BJ (cell line): ENCODE measurements at regions not wholly inside any gene's neighbourhood (a gene's known extent, or its start where the extent isn't known, plus 50 kb on each side); places are given as distances from the start of the nearest gene placed in this dataset.

Experiments
- CTCF ChIA-PET: fragments of 350-600 bp; formaldehyde crosslinking; extraction: SDS; loops from one replicate; lab custom pipeline; 2021; ENCODE audit warnings: antibody characterized with exemption, inconsistent platforms; lab: Yijun Ruan, JAX
- POLR2A ChIA-PET: fragments of 300-600 bp; sonication (Branson Sonifier 250); formaldehyde crosslinking; extraction: SDS; loops from one replicate; lab custom pipeline; 2021; ENCODE audit warnings: antibody characterized with exemption; lab: Charles Lee
- DNase-seq: peaks from one replicate; pipeline ENCODE4 v3.0.0-alpha.2; 2011; ENCODE audit warnings: low read depth
- H3K27me3 ChIP-seq: 2 replicates; pipeline ENCODE4 v1.6.0; 2011; ENCODE audit warnings: low read length; ENCODE audit not compliant: control insufficient read depth, insufficient read depth
- H3K36me3 ChIP-seq: 2 replicates; pipeline ENCODE4 v1.5.1; 2011; ENCODE audit warnings: low read length; ENCODE audit not compliant: control insufficient read depth, insufficient read depth
- H3K4me3 ChIP-seq: 2 replicates; pipeline ENCODE4 v1.5.1; 2011; ENCODE audit warnings: low read depth, mild to moderate bottlenecking, control low read depth, low read length
- CTCF ChIP-seq: IDR thresholded peaks from 2 replicates; pipeline ENCODE4 v1.5.1; 2011; ENCODE audit warnings: low read depth, mild to moderate bottlenecking, control low read depth, inconsistent platforms, low read length, moderate library complexity; ENCODE audit not compliant: insufficient read depth

GRCh38 chr9:107838766-107839165 is 349.2 kb upstream of the KLF4 start:
- ChIA-PET CTCF (no interaction called here), POLR2A (no interaction called here)
- Histone ChIP-seq H3K4me3 (no peak overlapping the region), H3K27me3 (no peaks in the 10 kb centered on the region), H3K36me3 (no peaks in the 10 kb centered on the region)
- TF ChIP-seq CTCF, result no peak
- DNase-seq, result no peak

GRCh38 chr9:107836300-107836699 is 346.7 kb upstream of the KLF4 start:
- POLR2A ChIA-PET, result no interaction called here
- DNase-seq, result no peak
- Histone ChIP-seq H3K4me3 (no peak overlapping the region), H3K27me3 (no peaks in the 10 kb centered on the region), H3K36me3 (no peaks in the 10 kb centered on the region)
- CTCF ChIA-PET, result interaction anchor here (0.7 kb wide), 2 partner anchors 9 to 78 kb away, joined by 3 read pairs; no protein-coding TSS in a partner anchor
- TF ChIP-seq CTCF, result no peak

- no peak for DNase-seq
- CTCF ChIA-PET, result interaction anchor here (1.0 kb wide), 1 partner anchor 434 kb away, joined by 3 read pairs; no protein-coding TSS in a partner anchor
Observed at GRCh38 chr9:107833295-107833694, 343.7 kb upstream of the KLF4 start.

GRCh38 chr9:107832871-107833270 is 343.3 kb upstream of the KLF4 start:
- DNase-seq, result no peak
- H3K27me3 ChIP-seq, result 0 out of 2 replicates have a peak, but pooled peaks cover 1% of the 10 kb centered on the region
- POLR2A ChIA-PET, result no interaction called here
- TF ChIP-seq CTCF, result no peak
- CTCF ChIA-PET, result interaction anchor here (1.0 kb wide), 1 partner anchor 435 kb away, joined by 3 read pairs; no protein-coding TSS in a partner anchor
- H3K36me3 ChIP-seq, result no peaks in the 10 kb centered on the region
- H3K4me3 ChIP-seq, result no peak overlapping the region

More at GRCh38 chr9:107833295-107833694, 343.7 kb upstream of the KLF4 start:
- Histone ChIP-seq H3K4me3 (no peak overlapping the region), H3K36me3 (no peaks in the 10 kb centered on the region), H3K27me3 (0 out of 2 replicates have a peak, but pooled peaks cover 1% of the 10 kb centered on the region)
- no peak for TF ChIP-seq CTCF
- POLR2A ChIA-PET, result no interaction called here

- POLR2A ChIA-PET, result no interaction called here
- Histone ChIP-seq H3K36me3 (no peaks in the 10 kb centered on the region), H3K27me3 (0 out of 2 replicates have a peak, but pooled peaks cover 1% of the 10 kb centered on the region), H3K4me3 (no peak overlapping the region)
- CTCF ChIA-PET, result interaction anchor here (1.4 kb wide), 1 partner anchor 11 kb away, joined by 3 read pairs; no protein-coding TSS in a partner anchor
- DNase-seq, result no peak
- TF ChIP-seq CTCF, result no peak
Observed at GRCh38 chr9:107830479-107830878, 340.9 kb upstream of the KLF4 start.
